Endothelial cell of umbilical vein (primary cell): ENCODE measurements at regions not wholly inside any gene's neighbourhood (a gene's known extent, or its start where the extent isn't known, plus 50 kb on each side); places are given as distances from the start of the nearest gene placed in this dataset.

Experiments used
- BruUV-seq: library from RNA; stranded (reverse); fragments of 400-500 nt; replicated peaks from 2 replicates; lab custom pipeline; 2021; lab: Mats Ljungman, UMichigan
- CTCF ChIA-PET: fragments of 300-600, 350-600 bp; sonication (Branson Sonifier 250); formaldehyde crosslinking; loops from one replicate; lab custom pipeline; 2021; ENCODE audit warnings: antibody characterized with exemption, inconsistent platforms; lab: Charles Lee
- POLR2A ChIA-PET: fragments of 300-600, 350-600 bp; sonication (Branson Sonifier 250); formaldehyde crosslinking; loops from one replicate; lab custom pipeline; 2021; ENCODE audit warnings: antibody characterized with exemption, inconsistent platforms; lab: Charles Lee
- DNase-seq: peaks from one replicate; pipeline ENCODE4 v3.0.0-alpha.2; 2011; ENCODE audit warnings: low read depth, low spot score
- FAIRE-seq: peaks from 2 replicates; lab custom pipeline; 2011; peaks lifted over from hg19 to GRCh38; lab: Jason Lieb, UNC
- H2AFZ ChIP-seq: 2 replicates; pipeline ENCODE4 v1.6.0; 2012; ENCODE audit warnings: low read depth, low read length, control low read depth, inconsistent platforms
- H3K27ac ChIP-seq: 2 replicates; pipeline ENCODE4 v1.5.1; 2011; ENCODE audit warnings: low read depth, mild to moderate bottlenecking, control low read depth, low read length, moderate library complexity; ENCODE audit not compliant: insufficient read depth
- H3K27me3 ChIP-seq, 2 experiments: 2 replicates each; pipeline versions ENCODE4 v1.6.0 to v1.6.1; 2011; ENCODE audit warnings: low read length in 2 of 2, mixed read lengths in 1 of 2; ENCODE audit not compliant: control insufficient read depth in 2 of 2, insufficient read depth in 2 of 2
- H3K36me3 ChIP-seq, 2 experiments: 2 replicates in 1 of 2; 3 replicates in 1 of 2; pipeline ENCODE4 v1.5.1; 2011; ENCODE audit warnings: low read length in 2 of 2, mild to moderate bottlenecking in 1 of 2, moderate library complexity in 1 of 2; ENCODE audit not compliant: control insufficient read depth in 2 of 2, insufficient read depth in 2 of 2; ENCODE audit errors: extremely low read depth in 1 of 2
- H3K4me1 ChIP-seq: 3 replicates; pipeline ENCODE4 v1.5.1; 2011; ENCODE audit warnings: mild to moderate bottlenecking, low read length; ENCODE audit not compliant: control insufficient read depth, insufficient read depth; ENCODE audit errors: extremely low read depth
- H3K4me2 ChIP-seq: 2 replicates; pipeline ENCODE4 v1.6.1; 2011; ENCODE audit warnings: low read length, control low read depth, mixed read lengths; ENCODE audit not compliant: insufficient read depth
- H3K4me3 ChIP-seq, 3 experiments: fragments of 200-600 bp in 1 of 3; sonication (generic), shearing (Covaris generic) in 1 of 3; replicated peaks in 1 of 3; 2 replicates each; pipeline ENCODE4 v1.5.1; 2011 to 2016; ENCODE audit warnings: control low read depth in 3 of 3, low read length in 3 of 3, mild to moderate bottlenecking in 2 of 3, inconsistent platforms in 1 of 3, low read depth in 1 of 3, moderate library complexity in 1 of 3; ENCODE audit not compliant: insufficient read depth in 1 of 3
- H3K79me2 ChIP-seq: 2 replicates; pipeline ENCODE4 v1.6.0; 2012; ENCODE audit warnings: low read length, inconsistent platforms; ENCODE audit not compliant: control insufficient read depth, insufficient read depth
- H3K9ac ChIP-seq: replicated peaks from 2 replicates; pipeline ENCODE3; 2011; ENCODE audit warnings: low read length, control low read depth; ENCODE audit not compliant: insufficient read depth; ENCODE audit errors: extremely low read depth
- H3K9me1 ChIP-seq: replicated peaks from 3 replicates; pipeline ENCODE4 v1.6.0; 2011; ENCODE audit warnings: mild to moderate bottlenecking, low read length; ENCODE audit not compliant: control insufficient read depth, insufficient read depth; ENCODE audit errors: extremely low read depth
- H3K9me3 ChIP-seq: replicated peaks from 2 replicates; pipeline ENCODE4 v1.5.1; 2012; ENCODE audit warnings: low read length, inconsistent platforms; ENCODE audit not compliant: control insufficient read depth, insufficient read depth
- H4K20me1 ChIP-seq: replicated peaks from 2 replicates; pipeline ENCODE3; 2011; ENCODE audit warnings: mild to moderate bottlenecking, low read length; ENCODE audit not compliant: control insufficient read depth, insufficient read depth; ENCODE audit errors: extremely low read depth
- EZH2 ChIP-seq: IDR thresholded peaks from 2 replicates; pipeline ENCODE4 v1.6.1; 2012; ENCODE audit warnings: borderline replicate concordance, low read depth, mild to moderate bottlenecking, moderate library complexity, low read length, inconsistent platforms; ENCODE audit not compliant: severe bottlenecking
- FOS ChIP-seq: IDR thresholded peaks from 2 replicates; pipeline ENCODE4 v1.6.1; 2011; ENCODE audit warnings: mild to moderate bottlenecking, low read length, moderate library complexity, borderline replicate concordance; ENCODE audit not compliant: insufficient read depth
- GATA2 ChIP-seq: IDR thresholded peaks from 2 replicates; pipeline ENCODE4 v1.7.0; 2011; ENCODE audit warnings: low read depth, mild to moderate bottlenecking, moderate library complexity, mixed read lengths, low read length; ENCODE audit not compliant: insufficient read length, insufficient read depth
- JUN ChIP-seq: IDR thresholded peaks from 2 replicates; pipeline ENCODE4 v1.6.1; 2011; ENCODE audit warnings: borderline replicate concordance, low read depth; ENCODE audit not compliant: insufficient read length, insufficient read depth
- MYC ChIP-seq: IDR thresholded peaks from one replicate; pipeline ENCODE4 v1.6.1; 2011; ENCODE audit warnings: mild to moderate bottlenecking, low read depth, low read length
- POLR2A ChIP-seq: IDR thresholded peaks from 2 replicates; pipeline ENCODE4 v1.6.1; 2012; ENCODE audit warnings: low read depth, mild to moderate bottlenecking, control low read depth, low read length
- POLR2AphosphoS5 ChIP-seq: IDR thresholded peaks from 2 replicates; pipeline ENCODE4 v1.6.1; 2012; ENCODE audit warnings: low read depth, mild to moderate bottlenecking, control low read depth, low read length, moderate library complexity; ENCODE audit not compliant: insufficient read depth
- dilution Hi-C: fragments of 300-500 bp; cut with MboI; formaldehyde crosslinking; loops from one replicate; pipeline ENCODE4 v1.15.0; 2019; ENCODE audit warnings: low sequenced_read_pairs; ENCODE audit not compliant: extremely low pct_ligation_motif_present
- intact Hi-C: fragments of 100-400 bp; cut with micrococcal nuclease; formaldehyde crosslinking; loops from one replicate; pipeline ENCODE4 v1.10.0; 2022
- TF ChIP-seq, protein P1 (sequence below), 2 donors: IDR thresholded peaks; 1 replicate in 1 of 2; 2 replicates in 1 of 2; pipeline ENCODE4 v1.5.1; 2011; ENCODE audit warnings: low read length in 2 of 2, mild to moderate bottlenecking in 2 of 2, moderate library complexity in 2 of 2, control low read depth in 1 of 2, inconsistent platforms in 1 of 2, low read depth in 1 of 2; ENCODE audit not compliant: insufficient read depth in 1 of 2; ENCODE audit errors: extremely low read depth in 1 of 2
- TF ChIP-seq, protein P2 (sequence below): IDR thresholded peaks from 2 replicates; pipeline ENCODE4 v1.6.1; 2011; ENCODE audit not compliant: insufficient read depth, insufficient read length

DNA sequence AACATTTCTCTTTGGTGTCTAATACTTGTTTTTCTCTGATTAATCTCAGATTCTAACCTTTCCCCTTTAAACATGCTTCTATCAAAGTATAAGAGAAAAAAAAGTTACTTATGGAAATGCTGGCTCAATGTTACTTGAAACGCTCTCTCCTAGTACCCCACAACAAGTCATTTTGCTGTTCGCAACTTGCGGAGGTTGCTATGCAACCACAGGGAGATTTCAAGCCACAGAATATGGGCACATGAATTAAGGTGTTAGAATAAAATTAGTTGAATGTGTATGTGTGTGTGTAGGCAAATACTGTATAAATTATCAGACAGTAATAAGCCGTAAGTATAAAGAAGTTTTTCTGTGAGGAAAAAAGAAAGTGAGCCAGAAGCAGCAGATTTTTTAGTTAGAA is 80.6 kb downstream of the CCDC59 start:
- no peaks in the 10 kb centered on the region for H3K9me1 ChIP-seq
- H3K9ac ChIP-seq, result no peak overlapping the region
- H3K4me2 ChIP-seq, result no peak overlapping the region
- H3K27me3 ChIP-seq, result no peaks in the 10 kb centered on the region
- no peaks in the 10 kb centered on the region for H3K79me2 ChIP-seq
- ChIA-PET CTCF (no interaction called here), POLR2A (no interaction called here)
- H3K27ac ChIP-seq, result no peak overlapping the region
- no TSS peak for BruUV-seq
- FAIRE-seq (no peak), DNase-seq (no peak)
- TF ChIP-seq MYC (no peak), EZH2 (no peak), POLR2A (no peak), GATA2 (no peak), JUN (no peak), FOS (no peak), POLR2AphosphoS5 (no peak)
- TF ChIP-seq, protein P1, sequence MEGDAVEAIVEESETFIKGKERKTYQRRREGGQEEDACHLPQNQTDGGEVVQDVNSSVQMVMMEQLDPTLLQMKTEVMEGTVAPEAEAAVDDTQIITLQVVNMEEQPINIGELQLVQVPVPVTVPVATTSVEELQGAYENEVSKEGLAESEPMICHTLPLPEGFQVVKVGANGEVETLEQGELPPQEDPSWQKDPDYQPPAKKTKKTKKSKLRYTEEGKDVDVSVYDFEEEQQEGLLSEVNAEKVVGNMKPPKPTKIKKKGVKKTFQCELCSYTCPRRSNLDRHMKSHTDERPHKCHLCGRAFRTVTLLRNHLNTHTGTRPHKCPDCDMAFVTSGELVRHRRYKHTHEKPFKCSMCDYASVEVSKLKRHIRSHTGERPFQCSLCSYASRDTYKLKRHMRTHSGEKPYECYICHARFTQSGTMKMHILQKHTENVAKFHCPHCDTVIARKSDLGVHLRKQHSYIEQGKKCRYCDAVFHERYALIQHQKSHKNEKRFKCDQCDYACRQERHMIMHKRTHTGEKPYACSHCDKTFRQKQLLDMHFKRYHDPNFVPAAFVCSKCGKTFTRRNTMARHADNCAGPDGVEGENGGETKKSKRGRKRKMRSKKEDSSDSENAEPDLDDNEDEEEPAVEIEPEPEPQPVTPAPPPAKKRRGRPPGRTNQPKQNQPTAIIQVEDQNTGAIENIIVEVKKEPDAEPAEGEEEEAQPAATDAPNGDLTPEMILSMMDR (IDR thresholded peaks at IDR 0.05; ENCODE audit: extremely low read depth in 1 of 2, insufficient read depth in 1 of 2, low read depth in 1 of 2, low read length in 2 of 2), result no peak
- TF ChIP-seq, protein P2, sequence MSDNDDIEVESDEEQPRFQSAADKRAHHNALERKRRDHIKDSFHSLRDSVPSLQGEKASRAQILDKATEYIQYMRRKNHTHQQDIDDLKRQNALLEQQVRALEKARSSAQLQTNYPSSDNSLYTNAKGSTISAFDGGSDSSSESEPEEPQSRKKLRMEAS, result no peak
- no peaks in the 10 kb centered on the region for H3K4me1 ChIP-seq
- H2AFZ ChIP-seq, result no peak overlapping the region
- dilution Hi-C loops (no loop called here), intact Hi-C loops (no loop called here)
- H3K9me3 ChIP-seq, result no peaks in the 10 kb centered on the region
- no peaks in the 10 kb centered on the region for H3K36me3 ChIP-seq
- H4K20me1 ChIP-seq, result no peaks in the 10 kb centered on the region
- H3K4me3 ChIP-seq, result no peak overlapping the region
